GM21529 (cell line): ENCODE measurements at regions not wholly inside any gene's neighbourhood (a gene's known extent, or its start where the extent isn't known, plus 50 kb on each side); places are given as distances from the start of the nearest gene placed in this dataset.

ENCODE experiments used
- ATAC-seq: cut with Tn5 transposase; IDR thresholded peaks from one replicate; pipeline ENCODE4 v1.9.1; 2021; ENCODE audit not compliant: unreplicated experiment

GRCh38 chr6:2563635-2564034 is 187.1 kb downstream of the MYLK4 start:
- ATAC-seq: peak; percentile 97

DNA sequence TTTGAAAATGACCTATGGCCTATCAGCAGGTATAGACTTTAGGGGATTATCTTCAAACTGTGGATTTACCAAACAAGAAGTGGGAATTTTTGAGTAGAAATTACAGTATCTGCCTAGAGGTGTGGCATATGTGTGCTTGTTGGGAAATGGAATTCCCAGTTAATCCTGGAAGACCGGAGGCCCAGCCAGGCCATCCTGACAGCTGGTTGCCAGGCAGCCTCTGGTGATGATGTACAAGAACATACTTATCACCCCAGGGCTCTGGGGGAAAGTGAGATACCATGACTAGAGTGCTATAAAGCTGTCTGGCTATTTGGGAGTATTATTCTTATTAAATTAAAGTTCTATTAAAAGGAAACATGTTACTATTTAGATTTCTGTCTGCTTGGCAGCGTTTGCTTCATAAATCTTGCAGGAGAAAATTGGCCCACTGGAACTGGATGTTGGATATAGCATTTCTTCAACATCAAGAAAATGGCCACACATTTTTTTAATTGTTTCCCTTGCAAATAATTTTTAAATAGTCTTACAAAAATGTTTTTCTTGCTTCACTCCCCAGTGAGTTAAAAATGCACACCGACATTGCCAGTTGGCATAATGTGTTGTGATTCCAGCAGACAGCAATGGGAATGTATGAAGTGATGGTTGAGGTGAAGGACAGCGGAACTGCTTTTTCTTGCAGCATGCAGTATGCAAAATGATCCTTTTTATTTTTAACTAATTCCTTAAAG is 187.8 kb downstream of the MYLK4 start:
- ATAC-seq: no peak

GRCh38 chr6:2560917-2561698 is 189.6 kb downstream of the MYLK4 start:
- ATAC-seq: no peak

DNA sequence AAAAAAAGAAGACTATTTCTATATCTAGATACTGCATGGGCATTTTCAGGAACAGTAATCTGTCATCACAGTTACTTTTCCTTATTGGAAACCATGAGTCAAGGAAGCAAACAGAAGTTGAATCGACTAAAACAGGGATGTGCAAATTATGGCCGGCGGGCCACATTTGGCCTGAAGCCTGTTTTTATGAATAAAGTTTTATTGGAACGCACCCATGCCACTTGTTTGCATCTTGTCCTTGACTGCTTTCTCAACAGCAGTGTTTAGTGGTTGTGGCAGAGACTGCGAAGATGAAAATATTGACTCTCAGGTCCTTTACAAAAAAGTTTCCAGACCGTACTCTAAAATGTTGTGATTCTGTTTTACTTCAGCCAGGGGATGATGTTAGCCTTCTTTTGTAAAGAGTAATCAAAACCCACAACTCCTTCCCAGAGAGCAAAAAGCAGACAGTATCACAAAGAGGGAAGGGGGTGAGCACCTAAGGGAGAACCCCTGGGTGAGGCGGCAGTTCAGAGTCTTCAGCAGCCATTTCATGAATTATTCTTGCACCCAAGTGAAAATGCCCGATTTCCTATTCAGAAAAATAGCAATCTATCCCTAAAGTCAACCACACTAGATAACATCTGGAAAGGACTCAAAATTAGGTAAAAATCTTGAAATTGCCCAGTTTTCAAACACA is 190.4 kb downstream of the MYLK4 start:
- no peak for ATAC-seq

DNA sequence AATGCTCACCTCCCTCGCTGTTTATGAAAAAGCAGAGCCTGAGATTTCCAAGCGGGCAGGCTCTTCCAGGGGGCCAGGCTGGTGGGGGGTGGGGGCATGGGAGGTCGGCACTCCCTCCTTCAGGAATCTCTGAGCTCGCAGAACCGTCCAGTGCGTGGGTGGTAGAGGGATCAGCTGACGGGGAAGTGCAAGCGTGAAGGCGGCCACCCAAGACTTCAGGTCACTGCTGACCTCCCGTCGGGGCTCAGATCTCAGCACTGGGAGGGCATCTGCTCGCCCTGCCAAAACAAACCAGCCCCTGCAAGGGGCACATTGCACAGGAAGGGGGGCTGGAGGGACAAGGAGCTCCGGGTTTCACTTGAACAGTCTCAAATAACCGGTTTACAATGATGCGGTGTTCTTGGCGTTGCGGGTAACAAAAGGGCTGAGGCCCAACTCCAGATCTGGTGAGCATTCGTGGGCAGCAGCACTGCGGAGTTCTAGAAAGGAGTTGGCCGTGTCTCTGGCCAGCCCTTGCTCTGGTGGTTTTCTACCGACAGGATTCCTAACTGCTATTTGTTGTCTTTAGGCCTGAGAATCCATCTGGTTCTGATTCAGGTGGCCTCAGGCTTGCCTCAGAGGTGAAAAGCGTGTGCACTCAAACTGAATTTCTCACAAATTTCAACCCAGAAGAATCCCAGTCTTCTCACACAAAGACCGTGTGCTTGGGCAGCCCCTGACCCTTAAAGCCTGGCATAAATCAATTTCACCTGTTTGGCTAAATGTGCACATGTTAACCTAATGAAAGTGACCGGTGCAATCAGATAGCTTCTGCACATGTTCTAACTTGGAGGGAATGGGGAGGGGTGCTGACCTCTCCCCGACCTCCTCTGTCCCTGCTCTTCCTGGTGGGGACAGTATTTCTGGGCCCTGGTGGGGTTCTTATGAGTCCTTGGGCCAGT is 191.6 kb downstream of the MYLK4 start:
- ATAC-seq: no peak

DNA sequence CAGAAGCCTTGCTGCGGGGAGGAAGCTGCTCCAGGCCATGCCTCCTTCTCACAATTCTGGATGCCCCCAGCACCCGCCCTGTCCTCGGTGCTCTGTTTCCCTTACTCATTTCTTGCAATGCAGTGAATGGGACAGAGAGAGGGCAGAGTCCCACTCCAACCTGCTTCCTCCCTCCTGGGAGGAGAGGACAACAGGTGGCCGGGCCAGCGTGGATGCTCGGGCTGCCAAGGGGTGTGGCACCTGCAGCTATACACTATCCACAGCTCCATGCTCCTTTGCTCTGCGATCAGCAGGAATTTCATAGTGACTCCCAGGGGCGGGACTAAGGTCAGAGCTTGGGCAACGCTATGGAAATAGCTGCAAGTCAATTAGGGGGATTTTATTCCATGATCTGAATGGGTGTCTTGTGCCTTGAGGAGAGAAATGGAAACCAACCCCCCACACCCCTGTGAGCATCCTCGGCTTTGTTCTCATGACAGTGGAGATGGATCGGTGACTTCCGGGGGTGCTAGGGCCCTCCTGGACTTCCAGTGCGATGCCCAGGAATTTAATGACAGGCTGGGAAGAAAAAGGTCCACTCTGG is 192.5 kb downstream of the MYLK4 start:
- no peak for ATAC-seq

DNA sequence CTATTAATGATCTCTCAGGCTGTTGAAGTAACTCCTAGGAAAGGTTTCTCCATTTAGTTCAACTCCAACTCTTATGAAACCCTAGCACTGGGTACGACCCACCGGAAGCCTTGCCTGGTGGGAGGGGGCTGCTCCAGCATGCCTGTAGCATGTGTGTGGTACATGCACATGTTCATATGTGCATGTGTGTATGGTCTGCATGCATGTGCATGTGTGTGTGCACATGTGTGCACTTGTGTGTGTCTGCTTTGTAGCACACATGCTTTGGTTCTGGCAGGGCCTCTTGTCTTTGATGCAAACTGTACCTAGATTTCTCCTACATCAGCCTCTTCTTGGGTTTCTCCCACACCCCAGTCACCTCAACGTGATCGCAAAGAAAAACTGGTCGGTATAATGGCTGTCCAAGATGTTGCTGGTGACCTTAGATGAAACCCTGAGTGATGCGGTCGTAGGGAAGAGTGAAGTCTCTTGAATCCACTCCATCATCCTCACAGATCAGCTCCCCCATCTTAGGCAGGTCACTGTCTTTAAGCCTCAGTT is 193.5 kb downstream of the MYLK4 start:
- ATAC-seq: no peak

GRCh38 chr6:2556761-2557160 is 194.0 kb downstream of the MYLK4 start:
- no peak for ATAC-seq

GRCh38 chr6:2554651-2555260 is 196.0 kb downstream of the MYLK4 start:
- ATAC-seq: no peak

GRCh38 chr6:2552526-2553154 is 198.1 kb downstream of the MYLK4 start:
- no peak for ATAC-seq

DNA sequence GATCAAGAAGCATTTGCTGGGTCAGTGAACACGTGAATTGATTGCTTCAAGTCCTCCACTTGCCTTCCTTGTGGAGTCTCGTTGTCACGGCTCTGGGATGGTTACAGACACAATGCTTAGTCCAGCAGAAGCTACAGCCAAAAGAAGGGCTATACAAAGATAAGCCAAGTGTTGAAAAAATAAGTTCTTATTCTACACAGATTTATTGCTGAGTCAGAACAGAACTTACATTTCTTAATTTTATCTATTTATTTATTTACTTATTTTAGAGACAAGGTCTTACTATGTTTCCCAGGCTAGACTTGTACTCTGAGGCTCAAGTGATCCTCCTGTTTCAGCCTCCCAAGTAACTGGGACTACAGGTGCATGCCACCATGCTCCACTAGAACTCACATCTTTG is 199.0 kb downstream of the MYLK4 start:
- ATAC-seq: no peak

DNA sequence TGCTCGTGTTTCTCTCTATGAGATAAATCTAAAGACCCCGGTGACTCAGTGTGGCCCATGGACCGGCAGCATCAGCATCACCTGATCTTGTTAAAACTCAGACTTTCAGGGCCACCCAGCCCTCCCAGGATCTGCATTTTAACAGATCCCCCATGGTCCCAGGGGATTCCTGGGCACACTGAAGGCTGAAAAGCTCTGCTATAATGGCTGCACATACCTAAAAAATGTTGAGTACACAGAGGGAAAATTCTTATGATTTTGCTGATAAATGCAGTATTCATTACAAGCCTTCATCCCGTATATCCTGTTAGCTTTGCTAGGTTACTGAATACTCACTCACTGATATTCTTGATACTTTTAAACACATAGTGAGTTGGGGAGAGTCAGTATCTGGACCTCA is 200.5 kb downstream of the MYLK4 start:
- no peak for ATAC-seq

- ATAC-seq: no peak
These were observed 200.9 kb downstream of the MYLK4 start for GRCh38 chr6:2549834-2550233.

GRCh38 chr6:2547355-2547754 is 203.4 kb downstream of the MYLK4 start:
- no peak for ATAC-seq

DNA sequence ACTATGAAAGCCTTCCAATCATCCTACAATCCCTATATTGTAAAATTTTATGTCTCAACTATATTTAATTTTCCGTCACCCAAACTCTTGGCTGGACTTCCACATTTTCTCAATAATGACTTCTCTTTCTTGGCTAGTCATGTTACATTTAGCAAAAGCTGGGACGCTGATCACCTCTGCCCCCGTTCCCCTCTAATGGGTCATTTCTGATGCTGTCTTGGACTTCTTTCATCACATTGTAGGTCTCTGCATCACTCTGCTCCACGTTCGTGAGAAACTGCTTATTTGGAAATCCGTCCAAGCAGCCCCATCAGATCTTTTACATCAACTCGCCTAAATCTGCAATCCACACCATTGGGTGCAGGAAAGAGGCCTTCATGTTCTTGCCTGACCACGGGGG is 203.8 kb downstream of the MYLK4 start:
- ATAC-seq: no peak

DNA sequence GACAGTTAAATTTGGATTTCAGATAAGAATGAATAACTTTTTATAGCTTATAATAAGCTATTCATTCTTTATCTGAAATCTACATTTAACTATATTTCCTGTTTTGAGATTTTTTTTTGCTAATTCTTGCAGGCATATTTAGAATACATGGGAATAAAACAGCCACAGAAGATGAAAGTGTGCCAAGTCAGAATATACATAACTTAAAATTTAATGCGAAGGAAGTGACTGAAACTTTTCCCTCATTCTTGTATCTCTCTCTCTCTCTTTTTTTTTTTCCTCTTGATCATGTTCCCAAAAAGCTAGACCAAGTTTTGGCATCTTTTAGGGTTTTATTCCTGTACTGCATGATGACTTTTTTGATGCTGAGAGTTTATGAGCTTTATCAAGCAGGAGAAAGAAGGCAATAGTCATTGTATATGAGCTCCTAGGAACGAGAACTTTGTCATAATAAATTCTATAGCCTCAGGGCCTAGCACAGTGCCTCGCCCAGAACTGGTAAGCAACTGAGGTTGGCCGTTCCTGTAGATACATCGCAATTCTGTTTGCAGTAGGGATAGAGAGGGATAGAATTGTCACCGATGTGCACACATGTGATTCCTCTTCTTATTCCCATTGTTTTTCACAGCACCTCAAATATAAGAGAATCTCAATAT is 205.2 kb downstream of the MYLK4 start:
- ATAC-seq: no peak

DNA sequence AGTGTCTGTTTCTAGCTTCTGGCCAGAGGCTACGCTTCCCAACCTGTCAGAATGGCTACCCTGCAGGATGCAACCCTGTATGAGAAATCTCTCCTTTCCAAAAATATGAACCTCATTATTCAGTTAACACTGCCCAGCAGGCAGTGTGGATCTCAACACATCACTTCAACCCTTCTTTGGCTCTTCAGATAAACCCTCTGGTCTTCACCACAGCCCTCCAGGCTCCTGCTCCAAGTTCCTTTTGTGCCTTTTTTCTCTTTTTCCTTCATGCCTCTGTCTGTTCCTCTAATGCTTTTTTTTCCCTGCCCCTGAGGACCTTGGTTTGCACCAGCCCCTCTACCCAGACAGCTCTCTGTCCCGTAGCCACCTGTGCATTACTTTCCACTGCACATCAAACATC is 207.4 kb downstream of the MYLK4 start:
- ATAC-seq: no peak

- peak; percentile 89 for ATAC-seq
These were observed 207.9 kb downstream of the MYLK4 start for GRCh38 chr6:2542858-2543218.
